Endodermal cell (in vitro differentiated cells): ENCODE measurements at regions not wholly inside any gene's neighbourhood (a gene's known extent, or its start where the extent isn't known, plus 50 kb on each side); places are given as distances from the start of the nearest gene placed in this dataset.

Source experiments
- DNase-seq: peaks from one replicate; pipeline ENCODE4 v3.0.0-alpha.2; 2017
- H3K27ac ChIP-seq: 2 replicates; pipeline ENCODE4 v1.5.1; 2013; ENCODE audit warnings: mild to moderate bottlenecking, low read depth, low read length, moderate library complexity
- H3K27me3 ChIP-seq: 2 replicates; pipeline ENCODE4 v1.6.1; 2013; ENCODE audit warnings: mild to moderate bottlenecking, low read length, moderate library complexity; ENCODE audit not compliant: insufficient read depth, control insufficient read depth, poor library complexity, severe bottlenecking
- H3K36me3 ChIP-seq: 2 replicates; pipeline ENCODE4 v1.7.0; 2013; ENCODE audit warnings: mild to moderate bottlenecking, low read length, moderate library complexity; ENCODE audit not compliant: control insufficient read depth, insufficient read depth
- H3K4me1 ChIP-seq: one replicate; pipeline ENCODE4 v1.7.0; 2013; ENCODE audit warnings: low read length; ENCODE audit not compliant: control insufficient read depth, insufficient read depth
- H3K4me3 ChIP-seq: 2 replicates; pipeline ENCODE4 v1.5.1; 2013; ENCODE audit warnings: mild to moderate bottlenecking, low read length, moderate library complexity
- H3K9ac ChIP-seq: 2 replicates; pipeline ENCODE4 v1.6.1; 2013; ENCODE audit warnings: mild to moderate bottlenecking, low read length, moderate library complexity; ENCODE audit not compliant: poor library complexity, severe bottlenecking; ENCODE audit errors: extremely low read depth
- H3K9me3 ChIP-seq: 2 replicates; pipeline ENCODE4 v1.6.1; 2013; ENCODE audit warnings: mild to moderate bottlenecking, low read length, moderate library complexity; ENCODE audit not compliant: control insufficient read depth
- H3K27ac Mint-ChIP-seq: 2 replicates; pipeline ENCODE4 v1.8.0; 2020; ENCODE audit warnings: mixed read lengths
- H3K27me3 Mint-ChIP-seq: 2 replicates; pipeline ENCODE4 v1.8.0; 2021; ENCODE audit warnings: mild to moderate bottlenecking, mixed read lengths; ENCODE audit not compliant: insufficient read depth
- H3K36me3 Mint-ChIP-seq: 2 replicates; pipeline ENCODE4 v1.8.0; 2020; ENCODE audit warnings: low read depth, mixed read lengths
- H3K4me1 Mint-ChIP-seq: 2 replicates; pipeline ENCODE4 v1.8.0; 2020; ENCODE audit warnings: mixed read lengths
- H3K4me3 Mint-ChIP-seq: 2 replicates; pipeline ENCODE4 v1.8.0; 2020; ENCODE audit warnings: mild to moderate bottlenecking, moderate library complexity, mixed read lengths
- H3K9me3 Mint-ChIP-seq: 2 replicates; pipeline ENCODE4 v1.8.0; 2020; ENCODE audit warnings: mild to moderate bottlenecking, mixed read lengths
- WGBS, 2 experiments: methylation state at CpG; one replicate each; pipeline versions ENCODE4 v1.1.5 to v1.1.7; 2013; ENCODE audit warnings: missing lambda C conversion rate in 2 of 2, mixed read lengths in 1 of 2; ENCODE audit not compliant: insufficient coverage in 1 of 2, insufficient read length in 1 of 2; 5-methylcytosine and 5-hydroxymethylcytosine counted together
- TF ChIP-seq, protein P1 (sequence below): fragments of 200-600 bp; sonication (generic); conservative IDR thresholded peaks from 2 replicates; pipeline ENCODE4 v1.5.0; 2021; ENCODE audit warnings: antibody characterized with exemption, mild to moderate bottlenecking

- Histone ChIP-seq H3K27me3 (no peaks in the 10 kb centered on the region), H3K4me1 (peaks cover 21% of the 10 kb centered on the region), H3K27ac (no peak overlapping the region), H3K36me3 (no peaks in the 10 kb centered on the region), H3K4me3 (peak overlapping the region; percentile 56), H3K9me3 (no peaks in the 10 kb centered on the region), H3K9ac (peak overlapping the region; percentile 85)
- Mint-ChIP-seq H3K36me3 (no peaks in the 10 kb centered on the region), H3K27ac (peak overlapping the region; percentile 95), H3K4me1 (peaks cover 72% of the 10 kb centered on the region), H3K9me3 (peaks cover 2% of the 10 kb centered on the region), H3K4me3 (peak overlapping the region; percentile 16), H3K27me3 (no peaks in the 10 kb centered on the region)
- TF ChIP-seq, protein P1, sequence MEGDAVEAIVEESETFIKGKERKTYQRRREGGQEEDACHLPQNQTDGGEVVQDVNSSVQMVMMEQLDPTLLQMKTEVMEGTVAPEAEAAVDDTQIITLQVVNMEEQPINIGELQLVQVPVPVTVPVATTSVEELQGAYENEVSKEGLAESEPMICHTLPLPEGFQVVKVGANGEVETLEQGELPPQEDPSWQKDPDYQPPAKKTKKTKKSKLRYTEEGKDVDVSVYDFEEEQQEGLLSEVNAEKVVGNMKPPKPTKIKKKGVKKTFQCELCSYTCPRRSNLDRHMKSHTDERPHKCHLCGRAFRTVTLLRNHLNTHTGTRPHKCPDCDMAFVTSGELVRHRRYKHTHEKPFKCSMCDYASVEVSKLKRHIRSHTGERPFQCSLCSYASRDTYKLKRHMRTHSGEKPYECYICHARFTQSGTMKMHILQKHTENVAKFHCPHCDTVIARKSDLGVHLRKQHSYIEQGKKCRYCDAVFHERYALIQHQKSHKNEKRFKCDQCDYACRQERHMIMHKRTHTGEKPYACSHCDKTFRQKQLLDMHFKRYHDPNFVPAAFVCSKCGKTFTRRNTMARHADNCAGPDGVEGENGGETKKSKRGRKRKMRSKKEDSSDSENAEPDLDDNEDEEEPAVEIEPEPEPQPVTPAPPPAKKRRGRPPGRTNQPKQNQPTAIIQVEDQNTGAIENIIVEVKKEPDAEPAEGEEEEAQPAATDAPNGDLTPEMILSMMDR, result no peak
- 84 to 91% methylated on average over 5 of the region's 5 CpGs for WGBS, 2 experiments
- no peak for DNase-seq
Observed at GRCh38 chr5:56638768-56639238, 176.5 kb upstream of the MAP3K1 start.

GRCh38 chr5:56638061-56638621 is 177.2 kb upstream of the MAP3K1 start:
- Histone ChIP-seq H3K9me3 (no peaks in the 10 kb centered on the region), H3K27ac (peak overlapping the region; percentile 18), H3K9ac (peak overlapping the region; percentile 85), H3K4me3 (peak overlapping the region; percentile 56), H3K36me3 (no peaks in the 10 kb centered on the region), H3K4me1 (peaks cover 21% of the 10 kb centered on the region), H3K27me3 (no peaks in the 10 kb centered on the region)
- Mint-ChIP-seq H3K4me3 (peak overlapping the region; percentile 16), H3K4me1 (peaks cover 74% of the 10 kb centered on the region), H3K27ac (peak overlapping the region; percentile 95), H3K27me3 (no peaks in the 10 kb centered on the region), H3K9me3 (peaks cover 2% of the 10 kb centered on the region), H3K36me3 (no peaks in the 10 kb centered on the region)
- 46 to 100% methylated on average over 1 to 2 of the region's 2 CpGs for WGBS, 2 experiments
- TF ChIP-seq, protein P1, result no peak
- DNase-seq, result peak; percentile 71

DNA sequence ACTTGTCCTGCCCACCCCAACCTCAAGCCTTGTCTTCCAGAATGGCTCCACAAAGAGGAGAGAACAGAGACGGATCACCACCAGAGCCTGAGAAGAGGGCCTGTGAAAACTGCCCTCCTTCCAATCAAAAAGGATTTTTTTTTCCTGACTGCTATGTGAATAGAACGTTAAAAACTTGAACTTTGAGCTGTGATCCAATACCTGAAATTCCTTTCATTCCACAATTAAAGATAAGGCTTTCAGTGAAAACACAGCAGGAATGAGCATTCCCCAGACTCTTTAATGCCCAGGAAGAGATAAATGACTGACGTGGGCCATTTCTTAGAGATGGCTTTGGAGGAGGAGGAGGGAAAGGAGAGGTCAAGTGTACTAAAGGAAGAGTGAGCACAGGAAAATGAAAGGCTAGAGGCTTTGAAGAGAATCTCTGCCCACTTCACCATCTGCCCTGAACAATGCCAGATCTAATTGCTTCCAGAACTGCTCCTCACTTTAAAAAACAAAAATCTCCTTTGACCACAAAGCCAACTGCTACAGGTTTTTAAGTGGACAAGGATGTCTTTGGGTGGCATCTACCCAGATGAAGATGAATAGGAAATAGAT is 177.9 kb upstream of the MAP3K1 start:
- H3K4me3 ChIP-seq, result peak overlapping the region; percentile 56
- TF ChIP-seq, protein P1, result no peak
- Mint-ChIP-seq H3K4me1 (peaks cover 80% of the 10 kb centered on the region), H3K27me3 (no peaks in the 10 kb centered on the region), H3K4me3 (peak overlapping the region; percentile 16), H3K9me3 (peaks cover 2% of the 10 kb centered on the region), H3K27ac (peak overlapping the region; percentile 95), H3K36me3 (no peaks in the 10 kb centered on the region)
- peak; percentile 63 for DNase-seq
- peaks cover 7% of the 10 kb centered on the region for H3K9me3 ChIP-seq
- H3K36me3 ChIP-seq, result no peaks in the 10 kb centered on the region
- H3K27me3 ChIP-seq, result no peaks in the 10 kb centered on the region
- H3K4me1 ChIP-seq, result peaks cover 21% of the 10 kb centered on the region
- WGBS, 2 experiments, result 5 to 10% methylated on average over 2 to 3 of the region's 3 CpGs
- peak overlapping the region; percentile 37 for H3K27ac ChIP-seq
- peak overlapping the region; percentile 85 for H3K9ac ChIP-seq
